ENCODE measurements at regions not wholly inside any gene's neighbourhood (a gene's known extent, or its start where the extent isn't known, plus 50 kb on each side); places are given as distances from the start of the nearest gene placed in this dataset.

- in situ Hi-C loops (cut with HindIII; ENCODE audit: extremely low pct_ligation_motif_present, low pct_unique_long_range_greater_than_20kb) (no loop called here), intact Hi-C loops (cut with micrococcal nuclease; ENCODE audit: unreplicated experiment) (no loop called here)
- 89% methylated on average over 2 of the region's 2 CpGs for WGBS (ENCODE audit: low lambda C conversion rate)
- Histone ChIP-seq H3K9ac (ENCODE audit: insufficient read depth, low read depth, low read length) (no peak overlapping the region), H2AFZ (ENCODE audit: low read length) (no peak overlapping the region), H3K4me1 (ENCODE audit: insufficient read depth, low read length) (no peaks in the 10 kb centered on the region), H3K4me2 (ENCODE audit: low read depth, low read length) (no peak overlapping the region), H3K9me3 (ENCODE audit: low read length) (no peaks in the 10 kb centered on the region), H3K4me3 (replicated peaks in 1 of 3; ENCODE audit: insufficient read depth in 1 of 3, low read depth in 2 of 3, low read length in 3 of 3) (no peak overlapping the region), H3K27ac (ENCODE audit: extremely low read length, insufficient read depth, low read length) (no peak overlapping the region), H3K36me3 (replicated peaks in 1 of 2; ENCODE audit: control insufficient read depth in 1 of 2, insufficient read depth in 2 of 2, low read length in 2 of 2) (no peaks in the 10 kb centered on the region), H3K27me3 (ENCODE audit: control insufficient read depth in 1 of 2, insufficient read depth in 2 of 2, low read length in 2 of 2) (no peaks in the 10 kb centered on the region), H4K20me1 (ENCODE audit: insufficient read depth, low read length) (no peaks in the 10 kb centered on the region), H3K79me2 (ENCODE audit: insufficient read depth, low read length) (no peaks in the 10 kb centered on the region)
- no TSS peak for BruUV-seq (replicated peaks)
- CTCF ChIA-PET (ENCODE audit: low intra/inter-chr PET ratio, low total read pairs), result no interaction called here
- POLR2A ChIA-PET, result no interaction called here
- FAIRE-seq (no peak), ATAC-seq (no peak), DNase-seq (ENCODE audit: low spot score) (no peak)
- no peak for TF ChIP-seq USF2 (IDR thresholded peaks at IDR 0.05; ENCODE audit: low read depth, low read length)
- TF ChIP-seq USF2 (CRISPR knock-in tag; IDR thresholded peaks at IDR 0.05; ENCODE audit: borderline replicate concordance), result no peak
- no peak for TF ChIP-seq ZBTB37 (CRISPR knock-in tag; IDR thresholded peaks at IDR 0.05)
- no peak for TF ChIP-seq ZNF512B (CRISPR knock-in tag; IDR thresholded peaks at IDR 0.05; ENCODE audit: borderline replicate concordance)
- no peak for TF ChIP-seq ZNF362 (CRISPR knock-in tag; IDR thresholded peaks at IDR 0.05; ENCODE audit: borderline replicate concordance)
- no peak for TF ChIP-seq FOXO4 (CRISPR knock-in tag; conservative IDR thresholded peaks at IDR 0.05)
- TF ChIP-seq NR2F6 (IDR thresholded peaks at IDR 0.05), result no peak
- no peak for TF ChIP-seq NR2F6 (CRISPR knock-in tag; IDR thresholded peaks at IDR 0.05)
- TF ChIP-seq ZNF225 (CRISPR knock-in tag; IDR thresholded peaks at IDR 0.05), result no peak
- no peak for TF ChIP-seq MYC (CRISPR knock-in tag; IDR thresholded peaks at IDR 0.05; ENCODE audit: borderline replicate concordance)
- TF ChIP-seq ZNF660 (CRISPR knock-in tag; IDR thresholded peaks at IDR 0.05; ENCODE audit: borderline replicate concordance, low read depth), result no peak
- TF ChIP-seq ZNF784 (CRISPR knock-in tag; IDR thresholded peaks at IDR 0.05; ENCODE audit: borderline replicate concordance), result no peak
- no peak for TF ChIP-seq KLF6 (CRISPR knock-in tag; IDR thresholded peaks at IDR 0.05)
Measured at GRCh38 chr6:166877906-166878305, 78.4 kb downstream of the RNASET2 start.

Measured in HepG2 (cell line).